Rectal smooth muscle tissue (tissue), 1 donor: ENCODE measurements at regions not wholly inside any gene's neighbourhood (a gene's known extent, or its start where the extent isn't known, plus 50 kb on each side); places are given as distances from the start of the nearest gene placed in this dataset.

Source experiments
- H3K27ac ChIP-seq: one replicate; pipeline ENCODE4 v1.7.0; 2013; ENCODE audit warnings: low read depth, low read length, inconsistent platforms
- H3K27me3 ChIP-seq: one replicate; pipeline ENCODE4 v1.7.0; 2013; ENCODE audit warnings: low read length; ENCODE audit not compliant: control insufficient read depth, insufficient read depth
- H3K36me3 ChIP-seq: one replicate; pipeline ENCODE4 v1.7.0; 2013; ENCODE audit warnings: low read length; ENCODE audit not compliant: control insufficient read depth, insufficient read depth
- H3K4me1 ChIP-seq: one replicate; pipeline ENCODE4 v1.7.0; 2013; ENCODE audit warnings: low read length; ENCODE audit not compliant: control insufficient read depth, insufficient read depth
- H3K4me3 ChIP-seq: one replicate; pipeline ENCODE4 v1.7.0; 2013; ENCODE audit warnings: low read length
- H3K9ac ChIP-seq: one replicate; pipeline ENCODE4 v1.7.0; 2013; ENCODE audit warnings: low read length

- Histone ChIP-seq H3K4me3 (no peak overlapping the region), H3K9ac (no peak overlapping the region), H3K36me3 (no peaks in the 10 kb centered on the region), H3K27me3 (no peaks in the 10 kb centered on the region), H3K27ac (no peak overlapping the region), H3K4me1 (no peaks in the 10 kb centered on the region)
Observed at GRCh38 chr5:105807951-105808350, 1862.8 kb downstream of the EFNA5 start.

- Histone ChIP-seq H3K27ac (no peak overlapping the region), H3K4me3 (no peak overlapping the region), H3K9ac (no peak overlapping the region), H3K27me3 (no peaks in the 10 kb centered on the region), H3K36me3 (no peaks in the 10 kb centered on the region), H3K4me1 (no peaks in the 10 kb centered on the region)
Observed at GRCh38 chr5:105807290-105807689, 1863.4 kb downstream of the EFNA5 start.

GRCh38 chr5:105806596-105806995 lies 1864.1 kb downstream of the EFNA5 start:
- H3K27me3 ChIP-seq = no peaks in the 10 kb centered on the region
- H3K27ac ChIP-seq = no peak overlapping the region
- H3K4me1 ChIP-seq = no peaks in the 10 kb centered on the region
- no peak overlapping the region for H3K4me3 ChIP-seq
- no peaks in the 10 kb centered on the region for H3K36me3 ChIP-seq
- no peak overlapping the region for H3K9ac ChIP-seq

- H3K4me3 ChIP-seq = no peak overlapping the region
- no peaks in the 10 kb centered on the region for H3K36me3 ChIP-seq
- H3K27me3 ChIP-seq = no peaks in the 10 kb centered on the region
- no peak overlapping the region for H3K27ac ChIP-seq
- H3K9ac ChIP-seq = no peak overlapping the region
- H3K4me1 ChIP-seq = no peaks in the 10 kb centered on the region
Observed at GRCh38 chr5:105803431-105803830, 1867.3 kb downstream of the EFNA5 start.

- no peak overlapping the region for H3K4me3 ChIP-seq
- no peak overlapping the region for H3K27ac ChIP-seq
- H3K9ac ChIP-seq = no peak overlapping the region
- H3K27me3 ChIP-seq = no peaks in the 10 kb centered on the region
- no peaks in the 10 kb centered on the region for H3K4me1 ChIP-seq
- no peaks in the 10 kb centered on the region for H3K36me3 ChIP-seq
Observed at GRCh38 chr5:105794578-105794977, 1876.2 kb downstream of the EFNA5 start.

- no peaks in the 10 kb centered on the region for H3K4me1 ChIP-seq
- H3K4me3 ChIP-seq = no peak overlapping the region
- H3K27me3 ChIP-seq = no peaks in the 10 kb centered on the region
- no peaks in the 10 kb centered on the region for H3K36me3 ChIP-seq
- no peak overlapping the region for H3K27ac ChIP-seq
- H3K9ac ChIP-seq = no peak overlapping the region
Observed at GRCh38 chr5:105789246-105789645, 1881.5 kb downstream of the EFNA5 start.

GRCh38 chr5:105783811-105784210 lies 1886.9 kb downstream of the EFNA5 start:
- H3K4me3 ChIP-seq = no peak overlapping the region
- H3K9ac ChIP-seq = no peak overlapping the region
- no peaks in the 10 kb centered on the region for H3K4me1 ChIP-seq
- H3K27ac ChIP-seq = no peak overlapping the region
- no peaks in the 10 kb centered on the region for H3K36me3 ChIP-seq
- H3K27me3 ChIP-seq = no peaks in the 10 kb centered on the region

- Histone ChIP-seq H3K27ac (no peak overlapping the region), H3K4me1 (no peaks in the 10 kb centered on the region), H3K9ac (no peak overlapping the region), H3K36me3 (no peaks in the 10 kb centered on the region), H3K4me3 (no peak overlapping the region), H3K27me3 (no peaks in the 10 kb centered on the region)
Observed at GRCh38 chr5:105782501-105782900, 1888.2 kb downstream of the EFNA5 start.

- Histone ChIP-seq H3K4me1 (no peaks in the 10 kb centered on the region), H3K27ac (no peak overlapping the region), H3K9ac (no peak overlapping the region)
Observed at GRCh38 chr5:105773241-105773640, 1897.5 kb downstream of the EFNA5 start.

GRCh38 chr5:105767267-105767666 lies 1903.5 kb downstream of the EFNA5 start:
- Histone ChIP-seq H3K27me3 (no peaks in the 10 kb centered on the region), H3K36me3 (no peaks in the 10 kb centered on the region), H3K4me1 (no peaks in the 10 kb centered on the region), H3K9ac (no peak overlapping the region), H3K4me3 (no peak overlapping the region), H3K27ac (no peak overlapping the region)

More at GRCh38 chr5:105773241-105773640, 1897.5 kb downstream of the EFNA5 start:
- no peaks in the 10 kb centered on the region for H3K27me3 ChIP-seq
- no peaks in the 10 kb centered on the region for H3K36me3 ChIP-seq
- no peak overlapping the region for H3K4me3 ChIP-seq

- no peaks in the 10 kb centered on the region for H3K36me3 ChIP-seq
- no peak overlapping the region for H3K9ac ChIP-seq
- H3K27me3 ChIP-seq = no peaks in the 10 kb centered on the region
- H3K4me1 ChIP-seq = no peaks in the 10 kb centered on the region
- no peak overlapping the region for H3K4me3 ChIP-seq
- H3K27ac ChIP-seq = no peak overlapping the region
Observed at GRCh38 chr5:105762728-105763127, 1908.0 kb downstream of the EFNA5 start.

- H3K27me3 ChIP-seq = no peaks in the 10 kb centered on the region
- H3K9ac ChIP-seq = no peak overlapping the region
- H3K4me1 ChIP-seq = no peaks in the 10 kb centered on the region
- no peak overlapping the region for H3K4me3 ChIP-seq
- no peaks in the 10 kb centered on the region for H3K36me3 ChIP-seq
- no peak overlapping the region for H3K27ac ChIP-seq
Observed at GRCh38 chr5:105754056-105754455, 1916.7 kb downstream of the EFNA5 start.

- Histone ChIP-seq H3K4me1 (no peaks in the 10 kb centered on the region), H3K4me3 (no peak overlapping the region), H3K27me3 (no peaks in the 10 kb centered on the region), H3K9ac (no peak overlapping the region), H3K27ac (no peak overlapping the region), H3K36me3 (no peaks in the 10 kb centered on the region)
Observed at GRCh38 chr5:105752801-105753200, 1917.9 kb downstream of the EFNA5 start.
